Nephron progenitor cell (in vitro differentiated cells): ENCODE measurements at regions not wholly inside any gene's neighbourhood (a gene's known extent, or its start where the extent isn't known, plus 50 kb on each side); places are given as distances from the start of the nearest gene placed in this dataset.
A peak's percentile ranks its signal among the peaks of the same experiment; 100 is the strongest.

Experiments used
- DNase-seq: peaks from one replicate; pipeline ENCODE4 v3.0.0; 2021
- H3K27ac Mint-ChIP-seq: 2 replicates; pipeline ENCODE4 v1.8.0; 2021; ENCODE audit warnings: mild to moderate bottlenecking, moderate library complexity, mixed read lengths
- H3K27me3 Mint-ChIP-seq: 2 replicates; pipeline ENCODE4 v1.8.0; 2021; ENCODE audit warnings: mild to moderate bottlenecking, low read depth, mixed read lengths; ENCODE audit not compliant: poor library complexity
- H3K36me3 Mint-ChIP-seq: 2 replicates; pipeline ENCODE4 v1.8.0; 2021; ENCODE audit warnings: low read depth, mixed read lengths
- H3K4me1 Mint-ChIP-seq: 2 replicates; pipeline ENCODE4 v1.8.0; 2021; ENCODE audit warnings: mixed read lengths
- H3K4me3 Mint-ChIP-seq: 2 replicates; pipeline ENCODE4 v1.8.0; 2021; ENCODE audit warnings: mild to moderate bottlenecking, moderate library complexity, mixed read lengths
- H3K9me3 Mint-ChIP-seq: 2 replicates; pipeline ENCODE4 v1.8.0; 2021; ENCODE audit warnings: mild to moderate bottlenecking, moderate library complexity, mixed read lengths
- CTCF ChIP-seq: fragments of 200-600 bp; sonication (generic); IDR thresholded peaks from 2 replicates; pipeline ENCODE4 v1.5.0; 2021; ENCODE audit warnings: antibody characterized with exemption

GRCh38 chr6:40950986-40951698 lies 87.9 kb downstream of the UNC5CL start:
- Mint-ChIP-seq H3K36me3 (no peaks in the 10 kb centered on the region), H3K9me3 (no peaks in the 10 kb centered on the region), H3K4me1 (peaks cover 17% of the 10 kb centered on the region), H3K27ac (no peak overlapping the region), H3K27me3 (peaks cover 9% of the 10 kb centered on the region), H3K4me3 (no peak overlapping the region)
- TF ChIP-seq CTCF, result no peak
- DNase-seq, result no peak

GRCh38 chr6:40948570-40948969 lies 90.5 kb downstream of the UNC5CL start:
- no peak for TF ChIP-seq CTCF
- H3K36me3 Mint-ChIP-seq, result no peaks in the 10 kb centered on the region
- no peaks in the 10 kb centered on the region for H3K9me3 Mint-ChIP-seq
- peaks cover 17% of the 10 kb centered on the region for H3K4me1 Mint-ChIP-seq
- H3K4me3 Mint-ChIP-seq, result no peak overlapping the region
- H3K27ac Mint-ChIP-seq, result peak overlapping the region; percentile 73
- DNase-seq, result no peak
- H3K27me3 Mint-ChIP-seq, result no peaks in the 10 kb centered on the region

DNA sequence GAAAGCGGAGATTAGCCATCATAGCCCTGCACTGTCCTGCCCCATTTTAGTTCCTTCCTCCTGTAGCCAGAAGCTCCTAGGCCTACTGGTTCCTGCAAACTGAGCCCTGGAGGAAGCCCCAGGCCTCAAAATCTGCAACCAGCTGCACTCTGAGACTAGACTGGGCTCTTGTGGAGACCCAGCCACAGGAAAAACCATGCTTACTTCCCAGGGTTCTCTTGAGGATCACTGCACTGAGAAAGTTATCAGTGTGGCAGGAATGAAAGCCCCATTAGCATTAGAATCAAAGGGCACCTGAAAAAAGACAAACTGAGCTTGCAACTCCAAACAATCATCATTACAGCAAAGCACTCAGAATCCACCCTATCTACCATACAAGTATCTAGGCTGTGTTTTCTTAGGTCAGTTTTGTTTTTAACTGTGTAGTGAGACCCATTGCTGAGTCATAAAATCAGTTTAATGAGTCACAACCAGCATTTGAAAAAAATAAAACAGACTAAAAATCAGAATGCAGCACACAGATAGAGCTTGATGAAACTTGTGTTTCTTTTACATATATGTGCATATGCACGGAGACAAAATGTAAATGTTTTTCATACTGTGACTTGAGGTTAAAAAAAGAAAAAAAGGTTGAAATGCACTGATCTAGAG lies 91.0 kb downstream of the UNC5CL start:
- Mint-ChIP-seq H3K4me3 (no peak overlapping the region), H3K27ac (no peak overlapping the region), H3K36me3 (no peaks in the 10 kb centered on the region), H3K4me1 (peaks cover 17% of the 10 kb centered on the region), H3K9me3 (no peaks in the 10 kb centered on the region), H3K27me3 (peaks cover 4% of the 10 kb centered on the region)
- no peak for DNase-seq
- no peak for TF ChIP-seq CTCF

- H3K9me3 Mint-ChIP-seq, result peaks cover 8% of the 10 kb centered on the region
- no peak overlapping the region for H3K4me3 Mint-ChIP-seq
- peak overlapping the region; percentile 38 for H3K27ac Mint-ChIP-seq
- peaks cover 17% of the 10 kb centered on the region for H3K4me1 Mint-ChIP-seq
- DNase-seq, result no peak
- no peak for TF ChIP-seq CTCF
- peaks cover 7% of the 10 kb centered on the region for H3K27me3 Mint-ChIP-seq
- H3K36me3 Mint-ChIP-seq, result peaks cover 5% of the 10 kb centered on the region
These were observed 92.2 kb downstream of the UNC5CL start for GRCh38 chr6:40946738-40947301.

DNA sequence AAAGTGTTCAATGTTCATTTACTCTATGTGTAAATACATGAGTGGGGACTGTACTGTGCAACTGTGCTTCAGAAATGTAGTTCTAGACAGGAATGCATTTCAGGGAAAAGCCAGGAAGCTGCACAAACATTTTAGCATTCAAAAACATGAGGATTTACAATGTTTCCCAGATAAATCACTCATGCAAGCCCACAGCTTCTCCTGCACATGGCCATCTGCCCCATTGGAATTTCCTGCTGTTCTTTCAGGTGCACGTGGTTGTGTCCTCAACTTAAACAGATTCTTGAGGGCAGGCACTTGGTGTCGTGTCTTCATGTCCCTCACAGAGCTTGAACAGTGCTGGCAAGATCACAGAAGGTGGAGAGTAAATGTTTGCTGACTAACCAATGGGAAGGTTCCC lies 101.5 kb downstream of the UNC5CL start:
- Mint-ChIP-seq H3K36me3 (peaks cover 10% of the 10 kb centered on the region), H3K27me3 (peaks cover 13% of the 10 kb centered on the region), H3K4me3 (no peak overlapping the region), H3K27ac (no peak overlapping the region), H3K9me3 (peaks cover 20% of the 10 kb centered on the region), H3K4me1 (peaks cover 50% of the 10 kb centered on the region)
- DNase-seq, result no peak
- no peak for TF ChIP-seq CTCF
